GM13977 (cell line): ENCODE measurements at regions not wholly inside any gene's neighbourhood (a gene's known extent, or its start where the extent isn't known, plus 50 kb on each side); places are given as distances from the start of the nearest gene placed in this dataset.

ENCODE experiments used
- DNase-seq: peaks from one replicate; pipeline ENCODE4 v3.0.0; 2012; ENCODE audit warnings: low spot score
- in situ Hi-C: fragments of 300-500 bp; cut with MboI; formaldehyde crosslinking; loops from one replicate; pipeline ENCODE4 v1.12.0; 2022; ENCODE audit warnings: low sequenced_read_pairs, low pct_unique_long_range_greater_than_20kb, mixed read lengths, inconsistent platforms; ENCODE audit not compliant: unreplicated experiment
- TF ChIP-seq, protein P1 (sequence below): IDR thresholded peaks from 2 replicates; pipeline ENCODE4 v1.5.1; 2012; ENCODE audit warnings: mild to moderate bottlenecking, control low read depth; ENCODE audit not compliant: insufficient read depth; ENCODE audit errors: extremely low read depth, missing control alignments

DNA sequence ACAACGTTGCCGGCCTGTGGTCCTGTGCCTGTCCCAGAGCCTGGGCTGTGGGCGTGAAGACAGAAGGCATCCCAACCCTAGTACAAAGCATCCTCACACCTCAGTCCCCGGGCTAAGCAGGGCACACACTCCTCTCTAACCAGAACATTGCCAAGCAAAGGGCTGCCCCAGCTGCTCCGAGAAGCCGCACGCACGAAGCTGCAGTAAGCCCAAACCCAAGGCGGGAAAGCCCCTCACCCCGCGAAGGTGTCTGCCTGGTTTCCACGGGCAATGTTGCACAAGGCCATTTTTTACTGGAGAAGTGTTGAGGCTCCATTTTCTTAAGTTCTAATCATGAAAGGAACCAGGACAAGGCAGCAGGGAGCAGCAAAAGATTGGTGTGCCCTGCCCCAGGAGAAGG, 519.0 kb downstream of the NPHP4 start:
- in situ Hi-C loops, result no loop called here
- no peak for DNase-seq
- TF ChIP-seq, protein P1, sequence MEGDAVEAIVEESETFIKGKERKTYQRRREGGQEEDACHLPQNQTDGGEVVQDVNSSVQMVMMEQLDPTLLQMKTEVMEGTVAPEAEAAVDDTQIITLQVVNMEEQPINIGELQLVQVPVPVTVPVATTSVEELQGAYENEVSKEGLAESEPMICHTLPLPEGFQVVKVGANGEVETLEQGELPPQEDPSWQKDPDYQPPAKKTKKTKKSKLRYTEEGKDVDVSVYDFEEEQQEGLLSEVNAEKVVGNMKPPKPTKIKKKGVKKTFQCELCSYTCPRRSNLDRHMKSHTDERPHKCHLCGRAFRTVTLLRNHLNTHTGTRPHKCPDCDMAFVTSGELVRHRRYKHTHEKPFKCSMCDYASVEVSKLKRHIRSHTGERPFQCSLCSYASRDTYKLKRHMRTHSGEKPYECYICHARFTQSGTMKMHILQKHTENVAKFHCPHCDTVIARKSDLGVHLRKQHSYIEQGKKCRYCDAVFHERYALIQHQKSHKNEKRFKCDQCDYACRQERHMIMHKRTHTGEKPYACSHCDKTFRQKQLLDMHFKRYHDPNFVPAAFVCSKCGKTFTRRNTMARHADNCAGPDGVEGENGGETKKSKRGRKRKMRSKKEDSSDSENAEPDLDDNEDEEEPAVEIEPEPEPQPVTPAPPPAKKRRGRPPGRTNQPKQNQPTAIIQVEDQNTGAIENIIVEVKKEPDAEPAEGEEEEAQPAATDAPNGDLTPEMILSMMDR, result no peak

DNA sequence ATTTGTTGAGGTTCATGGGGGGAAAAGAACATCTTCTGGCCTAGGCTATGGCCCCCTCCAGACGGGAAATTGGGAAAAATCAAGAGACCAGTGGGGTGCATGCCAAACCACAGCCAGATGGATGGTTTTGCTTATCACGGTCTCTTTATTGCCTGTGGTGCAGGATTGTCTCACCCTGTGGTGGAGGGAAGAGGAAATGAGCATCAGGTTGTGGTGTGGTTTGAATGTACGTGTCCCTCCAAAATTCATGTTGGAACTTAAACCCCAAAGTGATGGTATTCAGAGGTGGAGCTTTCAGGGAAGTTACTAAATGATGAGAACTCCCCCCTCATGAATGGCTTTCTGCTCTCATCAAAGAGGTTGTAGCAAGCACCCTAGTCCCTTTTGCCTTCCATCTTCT, 525.7 kb downstream of the NPHP4 start:
- TF ChIP-seq, protein P1, result no peak
- no peak for DNase-seq
- in situ Hi-C loops, result no loop called here

DNA sequence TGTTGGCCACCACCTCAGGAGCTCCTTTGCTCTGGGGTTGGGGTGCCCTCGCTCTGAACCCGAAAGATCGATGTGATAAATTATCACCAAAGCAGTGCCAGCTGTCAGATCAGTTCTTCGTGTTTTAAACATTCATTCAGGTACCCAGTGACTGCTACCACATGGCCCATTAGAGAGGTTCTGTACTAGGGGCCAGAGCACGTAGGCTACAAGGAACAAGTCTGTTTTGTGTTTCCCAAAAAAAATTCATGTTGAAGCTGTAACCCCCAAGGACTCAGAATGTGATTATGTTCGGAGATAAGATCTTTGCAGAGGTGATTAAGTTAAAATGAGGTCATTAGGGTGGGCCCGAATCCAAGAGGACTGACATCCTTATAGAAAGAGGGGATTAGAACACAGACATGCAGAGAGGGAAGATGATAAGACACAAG, 526.9 kb downstream of the NPHP4 start:
- no peak for DNase-seq
- TF ChIP-seq, protein P1, result no peak
- in situ Hi-C loops, result no loop called here

DNA sequence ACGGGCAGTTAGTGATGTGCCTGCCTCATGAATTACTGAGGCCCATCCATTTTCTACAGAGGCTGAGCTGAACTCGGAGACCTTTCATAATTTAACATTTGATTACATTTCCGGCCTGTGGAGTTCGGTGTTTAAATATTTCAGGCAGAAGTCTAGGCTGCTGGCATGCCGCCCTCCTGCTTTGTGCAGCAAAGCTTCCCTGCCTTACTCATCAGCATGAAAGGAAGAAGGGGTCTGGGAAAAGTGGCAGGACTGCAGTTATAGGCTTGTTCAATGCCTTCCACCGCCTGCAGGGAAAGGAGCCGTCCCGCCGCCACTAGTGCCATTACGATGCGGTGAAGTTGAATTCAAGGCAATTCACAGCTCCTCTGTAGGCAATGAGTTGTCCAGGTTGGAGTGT, 527.9 kb downstream of the NPHP4 start:
- no peak for DNase-seq
- TF ChIP-seq, protein P1, result no peak
- in situ Hi-C loops, result no loop called here

DNA sequence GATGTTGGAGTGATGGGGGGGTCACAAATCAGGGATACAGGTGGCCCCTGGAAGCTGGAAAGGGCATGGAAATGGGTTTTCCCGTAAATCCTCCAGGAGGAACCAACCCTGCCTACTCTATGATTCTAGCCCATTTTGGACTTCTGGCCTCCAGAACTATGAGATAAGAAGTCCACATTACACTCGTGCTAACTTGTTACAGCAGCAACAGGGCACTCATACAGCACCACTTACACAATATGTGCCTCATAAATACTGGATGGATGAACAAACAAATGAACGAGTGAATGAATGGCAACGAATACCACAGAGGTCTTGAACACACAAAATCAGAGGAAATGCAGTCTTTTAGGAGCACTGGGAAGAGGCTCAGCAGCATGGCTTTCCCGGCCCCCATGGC, 531.3 kb downstream of the NPHP4 start:
- TF ChIP-seq, protein P1, result no peak
- in situ Hi-C loops, result no loop called here

DNA sequence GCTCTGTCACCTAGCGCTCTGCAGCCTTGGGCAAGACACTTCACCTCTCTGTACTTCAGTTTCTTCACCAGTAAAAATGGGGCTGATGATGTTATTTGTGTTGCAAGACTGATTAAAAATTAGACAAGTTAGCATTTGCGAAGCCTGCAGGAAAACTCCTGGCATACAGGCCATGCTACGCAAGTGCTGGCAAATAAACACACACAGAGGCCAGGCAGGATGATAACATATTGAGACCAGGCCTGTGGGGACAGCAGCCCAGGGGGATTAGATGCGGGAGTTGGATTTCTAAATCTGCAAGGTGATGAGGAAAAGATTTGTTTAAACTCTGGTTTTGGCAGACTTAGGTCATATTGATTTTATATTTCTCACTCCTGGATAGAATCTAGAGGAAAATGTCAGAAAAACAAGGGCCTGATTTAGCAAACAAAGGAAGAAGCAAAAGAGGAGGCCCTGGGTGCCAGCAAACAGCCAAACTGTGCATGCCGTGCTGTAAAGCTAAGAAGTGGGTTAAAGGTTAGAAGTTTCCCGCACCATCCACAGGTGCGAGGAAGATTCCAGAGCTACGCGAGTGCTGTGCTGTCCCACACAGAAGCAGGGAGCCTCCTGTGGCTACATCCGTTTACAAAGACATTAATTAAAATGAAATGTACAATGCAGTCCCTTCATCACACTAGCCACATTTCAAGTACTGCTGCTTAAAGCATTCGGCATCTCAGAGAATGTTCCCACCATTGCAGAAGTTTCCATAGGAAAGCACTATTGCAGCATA, 532.2 kb downstream of the NPHP4 start:
- TF ChIP-seq, protein P1, result no peak
- no peak for DNase-seq
- in situ Hi-C loops, result no loop called here

More for the DNA sequence above, 531.3 kb downstream of the NPHP4 start:
- DNase-seq, result no peak
